Skeletal muscle satellite cell (primary cell): ENCODE measurements at regions not wholly inside any gene's neighbourhood (a gene's known extent, or its start where the extent isn't known, plus 50 kb on each side); places are given as distances from the start of the nearest gene placed in this dataset.
"Not testable (repeated sequence)": the region's sequence is repeated elsewhere in the genome, so short reads cannot be mapped to it uniquely, and the experiment has no call there.

Experiments used
- H3K27me3 ChIP-seq: 2 replicates; pipeline ENCODE4 v1.7.0; 2013; ENCODE audit warnings: low read length; ENCODE audit not compliant: control insufficient read depth, insufficient read depth
- H3K36me3 ChIP-seq: 2 replicates; pipeline ENCODE4 v1.7.0; 2013; ENCODE audit warnings: mild to moderate bottlenecking, control low read depth, low read length; ENCODE audit not compliant: insufficient read depth
- H3K4me1 ChIP-seq: 2 replicates; pipeline ENCODE4 v1.7.0; 2013; ENCODE audit warnings: low read length; ENCODE audit not compliant: control insufficient read depth, insufficient read depth
- H3K4me2 ChIP-seq: 2 replicates; pipeline ENCODE4 v1.7.0; 2013; ENCODE audit warnings: mild to moderate bottlenecking, low read length
- H3K4me3 ChIP-seq: 2 replicates; pipeline ENCODE4 v1.7.0; 2013; ENCODE audit warnings: low read length
- H3K9ac ChIP-seq: 2 replicates; pipeline ENCODE4 v1.7.0; 2013; ENCODE audit warnings: mild to moderate bottlenecking, low read depth, low read length, moderate library complexity
- H3K9me3 ChIP-seq: replicated peaks from 2 replicates; pipeline ENCODE4 v1.7.0; 2013; ENCODE audit warnings: mild to moderate bottlenecking, control low read depth, low read length

DNA sequence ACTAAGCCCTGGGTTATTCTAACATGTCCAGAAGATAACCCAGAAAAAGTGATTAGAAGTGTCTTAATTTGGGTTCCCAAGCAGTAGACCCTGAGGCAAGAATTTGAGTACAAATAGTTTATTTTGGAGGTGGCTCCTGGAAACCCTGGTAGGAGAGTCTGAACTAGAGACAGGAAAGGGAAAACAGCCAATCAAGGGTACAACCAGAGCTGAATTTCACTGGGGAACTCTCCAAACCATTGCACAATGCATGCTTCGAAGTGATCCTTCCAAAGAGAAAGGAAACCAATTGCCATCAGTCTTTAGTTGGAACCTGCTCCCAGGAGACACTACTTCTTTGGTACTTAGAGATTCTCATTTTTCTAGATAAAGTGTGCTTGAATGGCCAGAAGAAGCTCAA lies 361.5 kb downstream of the MBD2 start:
- H3K9me3 ChIP-seq = no peaks in the 10 kb centered on the region

DNA sequence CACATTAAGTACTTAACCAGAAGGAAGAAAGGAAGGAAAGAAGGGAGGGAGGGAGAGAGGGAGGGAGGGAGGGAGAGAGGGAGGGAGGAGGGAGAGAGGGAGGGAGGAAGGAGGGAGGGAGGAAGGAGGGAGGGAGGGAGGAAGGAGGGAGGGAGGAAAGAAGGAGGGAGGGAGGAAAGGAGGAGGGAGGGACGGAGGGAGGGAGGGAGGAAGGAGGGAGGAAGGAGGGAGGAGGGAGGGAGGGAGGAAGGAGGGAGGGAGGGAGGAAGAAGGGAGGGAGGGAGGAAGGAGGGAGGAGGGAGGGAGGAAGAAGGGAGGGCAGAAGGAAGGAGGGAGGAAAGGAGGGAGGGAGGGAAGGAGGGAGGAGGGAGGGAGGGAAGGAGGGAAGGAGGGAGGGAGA lies 363.3 kb downstream of the MBD2 start:
- H3K4me3 ChIP-seq = no peak overlapping the region
- no peaks in the 10 kb centered on the region for H3K4me1 ChIP-seq
- no peaks in the 10 kb centered on the region for H3K27me3 ChIP-seq
- no peak overlapping the region for H3K9ac ChIP-seq
- H3K9me3 ChIP-seq = no peaks in the 10 kb centered on the region
- H3K4me2 ChIP-seq = no peak overlapping the region
- H3K36me3 ChIP-seq = no peaks in the 10 kb centered on the region

More for the DNA sequence above, 361.5 kb downstream of the MBD2 start:
- Histone ChIP-seq H3K36me3 (no peaks in the 10 kb centered on the region), H3K4me3 (no peak overlapping the region), H3K4me1 (no peaks in the 10 kb centered on the region), H3K4me2 (no peak overlapping the region), H3K27me3 (no peaks in the 10 kb centered on the region), H3K9ac (no peak overlapping the region)

DNA sequence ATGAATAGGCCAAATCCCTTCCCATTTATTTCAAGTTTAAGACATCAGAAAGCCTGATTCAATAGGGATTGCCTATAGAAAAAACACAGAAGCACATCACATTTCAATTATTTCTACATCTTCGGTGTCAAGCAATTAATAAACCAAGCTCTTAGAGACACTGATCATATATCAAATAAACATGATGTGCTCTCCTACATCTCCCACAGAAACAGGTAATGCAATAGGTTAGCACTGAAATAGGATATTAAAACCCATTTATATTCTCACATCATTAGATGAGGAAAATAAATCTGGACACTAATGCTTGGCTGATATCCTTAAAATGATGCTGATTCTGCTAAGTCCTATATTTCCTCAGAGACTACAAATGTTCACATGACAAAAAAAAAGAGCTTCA lies 364.7 kb downstream of the MBD2 start:
- Histone ChIP-seq H3K4me1 (no peaks in the 10 kb centered on the region), H3K4me3 (no peak overlapping the region), H3K9ac (no peak overlapping the region), H3K9me3 (no peaks in the 10 kb centered on the region), H3K27me3 (no peaks in the 10 kb centered on the region), H3K4me2 (no peak overlapping the region), H3K36me3 (no peaks in the 10 kb centered on the region)

DNA sequence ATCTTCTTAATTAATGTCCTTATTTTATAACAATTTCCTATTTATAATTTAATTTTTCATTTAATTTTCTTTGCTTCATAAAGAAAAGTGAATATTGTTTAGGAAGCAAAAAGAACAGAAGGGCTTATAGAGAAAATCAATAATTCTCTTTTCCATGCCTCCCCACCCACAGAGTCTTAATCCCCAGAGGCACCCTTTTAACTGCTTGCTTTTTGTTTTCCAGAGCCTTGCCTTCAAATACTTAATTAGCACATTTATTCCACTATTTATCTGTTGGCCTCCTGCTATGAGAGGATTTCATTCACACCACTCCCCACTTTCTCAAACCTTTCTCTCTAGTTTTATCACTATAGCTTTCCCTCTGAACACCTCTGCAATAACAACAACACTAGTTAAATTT lies 373.6 kb downstream of the MBD2 start:
- Histone ChIP-seq H3K36me3 (no peaks in the 10 kb centered on the region), H3K27me3 (no peaks in the 10 kb centered on the region), H3K9me3 (no peaks in the 10 kb centered on the region), H3K9ac (no peak overlapping the region), H3K4me2 (no peak overlapping the region), H3K4me1 (no peaks in the 10 kb centered on the region), H3K4me3 (no peak overlapping the region)

GRCh38 chr18:53843763-53844162 lies 380.7 kb downstream of the MBD2 start:
- Histone ChIP-seq H3K27me3 (no peaks in the 10 kb centered on the region), H3K4me3 (no peak overlapping the region), H3K4me1 (no peaks in the 10 kb centered on the region), H3K9ac (no peak overlapping the region), H3K36me3 (no peaks in the 10 kb centered on the region), H3K4me2 (no peak overlapping the region), H3K9me3 (no peaks in the 10 kb centered on the region)

GRCh38 chr18:53843113-53843760 lies 381.2 kb downstream of the MBD2 start:
- Histone ChIP-seq H3K4me3 (no peak overlapping the region), H3K27me3 (no peaks in the 10 kb centered on the region), H3K4me1 (no peaks in the 10 kb centered on the region), H3K36me3 (no peaks in the 10 kb centered on the region), H3K9me3 (no peaks in the 10 kb centered on the region), H3K4me2 (no peak overlapping the region), H3K9ac (no peak overlapping the region)

GRCh38 chr18:53838746-53839145 lies 385.7 kb downstream of the MBD2 start:
- Histone ChIP-seq H3K4me2 (no peak overlapping the region), H3K36me3 (no peaks in the 10 kb centered on the region), H3K9ac (no peak overlapping the region), H3K9me3 (no peaks in the 10 kb centered on the region), H3K4me1 (no peaks in the 10 kb centered on the region), H3K27me3 (no peaks in the 10 kb centered on the region), H3K4me3 (no peak overlapping the region)

- H3K9ac ChIP-seq, H3K36me3 ChIP-seq, H3K9me3 ChIP-seq: not testable (repeated sequence)
These were observed 403.3 kb downstream of the MBD2 start for GRCh38 chr18:53821141-53821540.

GRCh38 chr18:53819671-53820070 lies 404.8 kb downstream of the MBD2 start:
- no peaks in the 10 kb centered on the region for H3K4me1 ChIP-seq
- no peaks in the 10 kb centered on the region for H3K36me3 ChIP-seq
- no peak overlapping the region for H3K4me2 ChIP-seq
- no peak overlapping the region for H3K4me3 ChIP-seq
- H3K9me3 ChIP-seq = no peaks in the 10 kb centered on the region
- no peaks in the 10 kb centered on the region for H3K27me3 ChIP-seq
- no peak overlapping the region for H3K9ac ChIP-seq

More at GRCh38 chr18:53821141-53821540, 403.3 kb downstream of the MBD2 start:
- H3K4me2 ChIP-seq, H3K4me3 ChIP-seq, H3K4me1 ChIP-seq, H3K27me3 ChIP-seq: not testable (repeated sequence)

DNA sequence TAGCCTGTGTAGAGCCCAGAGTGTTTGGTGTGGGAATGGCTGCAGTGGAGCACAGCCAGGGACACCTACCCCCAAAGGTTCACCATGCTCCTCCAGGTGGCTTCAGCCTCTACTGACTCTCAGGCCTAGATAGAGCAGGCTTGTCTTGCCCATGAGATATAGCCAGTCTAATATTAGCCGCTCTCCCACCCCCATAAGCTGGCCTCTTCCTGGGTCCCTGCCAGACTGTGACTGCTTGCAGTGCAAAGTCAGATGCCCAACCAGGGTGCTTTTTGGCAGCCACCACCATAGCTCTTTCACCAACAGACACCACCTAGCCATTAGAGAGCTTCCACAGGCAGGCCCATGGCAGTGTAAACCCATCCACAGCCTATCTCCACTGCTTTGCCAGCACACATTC lies 405.3 kb downstream of the MBD2 start:
- Histone ChIP-seq H3K4me1 (no peaks in the 10 kb centered on the region), H3K4me2 (no peak overlapping the region), H3K9ac (no peak overlapping the region), H3K4me3 (no peak overlapping the region), H3K36me3 (no peaks in the 10 kb centered on the region), H3K9me3 (no peaks in the 10 kb centered on the region), H3K27me3 (no peaks in the 10 kb centered on the region)

DNA sequence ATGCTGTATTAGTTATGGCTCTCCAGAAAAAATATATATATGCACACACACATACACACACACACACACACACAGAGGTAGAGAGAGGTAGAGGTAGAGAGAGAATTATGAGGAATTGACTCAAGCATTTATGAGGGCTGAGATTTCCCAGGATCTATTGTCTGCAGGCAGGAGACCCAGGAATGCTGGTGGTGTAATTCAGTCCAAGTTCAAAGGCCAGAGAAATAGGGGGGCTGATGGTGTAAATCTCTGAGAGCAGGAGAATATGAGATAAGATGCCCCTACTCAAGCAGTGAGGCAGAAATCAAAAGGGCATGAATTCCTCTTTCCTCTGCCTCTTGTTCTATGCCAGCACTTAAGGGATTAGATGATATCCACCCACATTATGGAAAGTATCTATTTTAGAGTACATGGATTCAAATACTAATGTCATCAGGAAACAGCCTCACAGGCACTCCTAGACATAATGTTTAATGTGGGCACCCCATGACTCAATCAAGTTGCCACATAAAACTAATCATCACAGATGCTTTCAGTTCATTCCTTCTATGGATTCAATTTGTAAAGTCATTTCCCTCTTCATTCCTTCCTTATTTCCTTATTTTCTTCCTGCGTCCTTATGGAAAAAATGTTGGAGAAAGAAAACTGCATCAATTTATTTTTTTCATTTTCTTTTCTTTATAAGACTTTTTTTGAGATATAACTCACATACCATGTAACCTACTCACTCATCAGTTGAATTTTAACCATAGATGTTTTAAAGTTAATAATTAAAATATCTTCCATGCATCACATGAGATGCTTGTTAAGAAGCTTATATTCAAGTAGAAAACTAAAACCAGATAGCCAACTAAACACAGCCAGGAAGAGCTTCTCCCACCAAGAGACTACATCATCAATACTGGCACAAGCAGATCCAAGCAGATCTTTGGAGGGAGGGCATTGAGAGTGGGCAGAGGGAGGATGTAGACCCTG lies 406.2 kb downstream of the MBD2 start:
- Histone ChIP-seq H3K27me3 (no peaks in the 10 kb centered on the region), H3K36me3 (no peaks in the 10 kb centered on the region), H3K4me2 (no peak overlapping the region), H3K9me3 (no peaks in the 10 kb centered on the region), H3K9ac (no peak overlapping the region), H3K4me3 (no peak overlapping the region), H3K4me1 (no peaks in the 10 kb centered on the region)
